Astrocyte (in vitro differentiated cells and primary cell): ENCODE measurements at regions not wholly inside any gene's neighbourhood (a gene's known extent, or its start where the extent isn't known, plus 50 kb on each side); places are given as distances from the start of the nearest gene placed in this dataset.
A peak's percentile ranks its signal among the peaks of the same experiment; 100 is the strongest.
"Not testable (repeated sequence)": the region's sequence is repeated elsewhere in the genome, so short reads cannot be mapped to it uniquely, and the experiment has no call there.

Source experiments
- DNase-seq: peaks from one replicate; pipeline ENCODE4 v3.0.0-alpha.2; 2010; ENCODE audit warnings: low read depth
- FAIRE-seq: peaks from 2 replicates; lab custom pipeline; 2011; peaks lifted over from hg19 to GRCh38; lab: Jason Lieb, UNC
- H2AFZ ChIP-seq: 2 replicates; pipeline ENCODE4 v1.6.0; 2012; ENCODE audit warnings: low read depth, low read length, inconsistent platforms
- H3K27ac ChIP-seq: 2 replicates; pipeline ENCODE4 v1.5.1; 2011; ENCODE audit warnings: low read depth, low read length, inconsistent platforms
- H3K27me3 ChIP-seq: 2 replicates; pipeline ENCODE4 v1.6.0; 2011; ENCODE audit warnings: low read length, inconsistent platforms; ENCODE audit not compliant: insufficient read depth
- H3K36me3 ChIP-seq: 2 replicates; pipeline ENCODE4 v1.5.1; 2011; ENCODE audit warnings: low read length, inconsistent platforms; ENCODE audit not compliant: insufficient read depth
- H3K4me1 ChIP-seq: 2 replicates; pipeline ENCODE4 v1.5.1; 2011; ENCODE audit warnings: low read length, inconsistent platforms; ENCODE audit not compliant: insufficient read depth
- H3K4me2 ChIP-seq: 2 replicates; pipeline ENCODE4 v1.6.0; 2012; ENCODE audit warnings: low read length, inconsistent platforms
- H3K4me3 ChIP-seq: 2 replicates; pipeline ENCODE4 v1.5.1; 2011; ENCODE audit warnings: low read depth, mild to moderate bottlenecking, low read length, inconsistent platforms; ENCODE audit not compliant: insufficient read depth
- H3K79me2 ChIP-seq: 2 replicates; pipeline ENCODE4 v1.6.0; 2012; ENCODE audit warnings: mild to moderate bottlenecking, low read length, inconsistent platforms; ENCODE audit not compliant: insufficient read depth
- H3K9ac ChIP-seq: 2 replicates; pipeline ENCODE4 v1.6.0; 2012; ENCODE audit warnings: mild to moderate bottlenecking, low read length, inconsistent platforms
- H3K9me3 ChIP-seq: 2 replicates; pipeline ENCODE4 v1.5.1; 2012; ENCODE audit warnings: low read depth, mild to moderate bottlenecking, low read length, inconsistent platforms; ENCODE audit not compliant: insufficient read depth
- H4K20me1 ChIP-seq: 2 replicates; pipeline ENCODE4 v1.6.0; 2012; ENCODE audit warnings: low read length, inconsistent platforms; ENCODE audit not compliant: insufficient read depth
- H3K27ac Mint-ChIP-seq: one replicate; pipeline ENCODE4 v1.8.0; 2021; ENCODE audit warnings: mild to moderate bottlenecking, mixed read lengths; ENCODE audit not compliant: unreplicated experiment
- H3K27me3 Mint-ChIP-seq: one replicate; pipeline ENCODE4 v1.8.0; 2021; ENCODE audit warnings: low read depth, mixed read lengths; ENCODE audit not compliant: unreplicated experiment
- H3K36me3 Mint-ChIP-seq: one replicate; pipeline ENCODE4 v1.8.0; 2021; ENCODE audit warnings: low read depth, mixed read lengths; ENCODE audit not compliant: unreplicated experiment
- H3K4me1 Mint-ChIP-seq: one replicate; pipeline ENCODE4 v1.8.0; 2021; ENCODE audit warnings: low read depth, mixed read lengths; ENCODE audit not compliant: unreplicated experiment
- H3K4me3 Mint-ChIP-seq: one replicate; pipeline ENCODE4 v1.8.0; 2021; ENCODE audit warnings: mild to moderate bottlenecking, moderate library complexity, mixed read lengths; ENCODE audit not compliant: unreplicated experiment
- H3K9me3 Mint-ChIP-seq: one replicate; pipeline ENCODE4 v1.8.0; 2021; ENCODE audit warnings: mild to moderate bottlenecking, mixed read lengths; ENCODE audit not compliant: unreplicated experiment
- CTCF ChIP-seq: IDR thresholded peaks from 2 replicates; pipeline ENCODE4 v1.5.1; 2011; ENCODE audit warnings: low read depth, mild to moderate bottlenecking, inconsistent platforms, low read length, moderate library complexity; ENCODE audit not compliant: insufficient read depth
- EZH2 ChIP-seq: IDR thresholded peaks from 2 replicates; pipeline ENCODE4 v1.6.1; 2012; ENCODE audit warnings: mild to moderate bottlenecking, low read length, inconsistent platforms; ENCODE audit not compliant: insufficient read depth

- Histone ChIP-seq H3K4me2 (no peak overlapping the region), H3K4me3 (no peak overlapping the region), H2AFZ (no peak overlapping the region), H3K79me2 (no peaks in the 10 kb centered on the region), H4K20me1 (no peaks in the 10 kb centered on the region), H3K27me3 (no peaks in the 10 kb centered on the region), H3K36me3 (no peaks in the 10 kb centered on the region), H3K9me3 (no peaks in the 10 kb centered on the region), H3K27ac (no peak overlapping the region), H3K9ac (no peak overlapping the region), H3K4me1 (peaks cover 21% of the 10 kb centered on the region)
- TF ChIP-seq EZH2 (no peak), CTCF (no peak)
- DNase-seq (no peak), FAIRE-seq (no peak)
- no peak overlapping the region for H3K4me3 Mint-ChIP-seq
- H3K27ac Mint-ChIP-seq = no peak overlapping the region
- peaks cover 1% of the 10 kb centered on the region for H3K9me3 Mint-ChIP-seq
- H3K27me3 Mint-ChIP-seq = no peaks in the 10 kb centered on the region
- no peaks in the 10 kb centered on the region for H3K36me3 Mint-ChIP-seq
- peaks cover 42% of the 10 kb centered on the region for H3K4me1 Mint-ChIP-seq
These were observed 864.0 kb downstream of the PLA2G4A start for GRCh38 chr1:187692799-187693198.

- Histone ChIP-seq H3K4me2 (no peak overlapping the region), H3K4me3 (no peak overlapping the region), H3K9ac (no peak overlapping the region), H3K9me3 (no peaks in the 10 kb centered on the region), H3K4me1 (peaks cover 5% of the 10 kb centered on the region), H3K79me2 (no peaks in the 10 kb centered on the region), H3K36me3 (no peaks in the 10 kb centered on the region), H4K20me1 (no peaks in the 10 kb centered on the region), H3K27ac (no peak overlapping the region), H2AFZ (no peak overlapping the region), H3K27me3 (no peaks in the 10 kb centered on the region)
- Mint-ChIP-seq H3K27ac (no peak overlapping the region), H3K9me3 (peaks cover 1% of the 10 kb centered on the region), H3K36me3 (no peaks in the 10 kb centered on the region), H3K4me3 (no peak overlapping the region), H3K4me1 (peaks cover 23% of the 10 kb centered on the region), H3K27me3 (no peaks in the 10 kb centered on the region)
- DNase-seq (peak; percentile 37), FAIRE-seq (no peak)
- TF ChIP-seq EZH2 (no peak), CTCF (no peak)
These were observed 867.3 kb downstream of the PLA2G4A start for GRCh38 chr1:187696073-187696472.

GRCh38 chr1:187703138-187704130, 874.7 kb downstream of the PLA2G4A start:
- not testable (repeated sequence) for H3K4me3 ChIP-seq, H3K9me3 Mint-ChIP-seq, H3K9me3 ChIP-seq, H3K36me3 Mint-ChIP-seq, H3K36me3 ChIP-seq, H2AFZ ChIP-seq, H3K79me2 ChIP-seq, H3K4me3 Mint-ChIP-seq, DNase-seq, H3K27me3 Mint-ChIP-seq, H3K9ac ChIP-seq, H3K27me3 ChIP-seq, FAIRE-seq, H4K20me1 ChIP-seq, H3K4me1 Mint-ChIP-seq, H3K27ac Mint-ChIP-seq, H3K4me1 ChIP-seq, H3K27ac ChIP-seq, H3K4me2 ChIP-seq
